Body of pancreas (tissue), 4 donors: ENCODE measurements at regions not wholly inside any gene's neighbourhood (a gene's known extent, or its start where the extent isn't known, plus 50 kb on each side); places are given as distances from the start of the nearest gene placed in this dataset.

Experiments used
- ATAC-seq: fragments of 150-250 bp; one replicate; pipeline ENCODE4 v1.9.1; 2016
- DNase-seq, 4 donors: peaks; one replicate each; pipeline ENCODE4 v3.0.0-alpha.2; 2019
- H3K27ac ChIP-seq, 4 donors: fragments of 200-600 bp; sonication (generic); 1 replicate in 3 of 4; 2 replicates in 1 of 4; pipeline versions ENCODE4 v1.5.1 to v1.6.1; 2016 to 2019; ENCODE audit warnings: mild to moderate bottlenecking in 1 of 4, mixed read lengths in 1 of 4, moderate library complexity in 1 of 4
- H3K27me3 ChIP-seq, 2 donors: fragments of 200-600 bp; sonication (generic); one replicate each; pipeline ENCODE4 v1.6.0; 2016; ENCODE audit warnings: mild to moderate bottlenecking in 1 of 2
- H3K36me3 ChIP-seq, 2 donors: fragments of 200-600 bp; sonication (generic); replicated peaks in 1 of 2; 2 replicates each; pipeline ENCODE4 v1.5.1; 2016; ENCODE audit warnings: low read depth in 2 of 2; ENCODE audit not compliant: insufficient read depth in 1 of 2
- H3K4me1 ChIP-seq: fragments of 200-600 bp; sonication (generic); one replicate; pipeline ENCODE4 v1.6.0; 2016
- H3K4me3 ChIP-seq, 2 donors: fragments of 200-600 bp; sonication (generic); 1 replicate in 1 of 2; 2 replicates in 1 of 2; pipeline ENCODE4 v1.5.1; 2016 to 2019
- H3K9me3 ChIP-seq, 3 donors: fragments of 200-600 bp; sonication (generic); 1 replicate in 2 of 3; 2 replicates in 1 of 3; pipeline ENCODE4 v1.5.1; 2016
- POLR2A ChIP-seq, 3 donors: fragments of 450-650 bp; IDR thresholded peaks; one replicate each; pipeline ENCODE4 v1.6.1; 2016; ENCODE audit warnings: antibody characterized with exemption in 3 of 3, mild to moderate bottlenecking in 2 of 3
- WGBS, 2 donors: methylation state at CpG; one replicate each; pipeline ENCODE4 v1.1.5; 2017; 5-methylcytosine and 5-hydroxymethylcytosine counted together
- intact Hi-C: fragments of 100-400 bp; cut with DNase I; formaldehyde crosslinking; loops from one replicate; pipeline ENCODE4 v1.15.1; 2023
- TF ChIP-seq, protein P1 (sequence below), 7 experiments: fragments of 450-650 bp in 4 of 7; fragments of 200-600 bp in 3 of 7; sonication (generic) in 3 of 7; IDR thresholded peaks; one replicate each; pipeline ENCODE4 v1.5.1; 2016 to 2019; ENCODE audit warnings: antibody characterized with exemption in 7 of 7

DNA sequence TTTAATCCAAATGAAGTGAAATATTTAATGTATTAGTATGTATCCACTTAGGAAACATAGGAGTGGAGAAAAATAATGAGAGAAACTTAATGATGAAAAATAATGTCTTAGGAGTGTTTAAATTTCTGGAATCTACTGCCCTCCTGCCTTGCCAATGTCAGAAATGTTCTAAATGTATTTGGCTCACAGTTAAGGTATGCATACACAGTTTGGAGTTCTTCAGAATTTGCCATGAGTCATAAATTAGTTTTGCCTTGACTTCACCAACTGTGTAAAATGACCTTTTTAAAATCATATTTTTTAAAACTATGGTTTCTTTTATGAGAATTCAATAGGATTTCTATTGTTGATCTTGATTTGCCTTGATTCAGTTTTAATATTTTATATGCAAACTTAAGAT is 191.7 kb upstream of the HSF2 start:
- H3K27ac ChIP-seq = no peak overlapping the region
- no peak for TF ChIP-seq POLR2A (IDR thresholded peaks at IDR 0.05)
- TF ChIP-seq, protein P1, sequence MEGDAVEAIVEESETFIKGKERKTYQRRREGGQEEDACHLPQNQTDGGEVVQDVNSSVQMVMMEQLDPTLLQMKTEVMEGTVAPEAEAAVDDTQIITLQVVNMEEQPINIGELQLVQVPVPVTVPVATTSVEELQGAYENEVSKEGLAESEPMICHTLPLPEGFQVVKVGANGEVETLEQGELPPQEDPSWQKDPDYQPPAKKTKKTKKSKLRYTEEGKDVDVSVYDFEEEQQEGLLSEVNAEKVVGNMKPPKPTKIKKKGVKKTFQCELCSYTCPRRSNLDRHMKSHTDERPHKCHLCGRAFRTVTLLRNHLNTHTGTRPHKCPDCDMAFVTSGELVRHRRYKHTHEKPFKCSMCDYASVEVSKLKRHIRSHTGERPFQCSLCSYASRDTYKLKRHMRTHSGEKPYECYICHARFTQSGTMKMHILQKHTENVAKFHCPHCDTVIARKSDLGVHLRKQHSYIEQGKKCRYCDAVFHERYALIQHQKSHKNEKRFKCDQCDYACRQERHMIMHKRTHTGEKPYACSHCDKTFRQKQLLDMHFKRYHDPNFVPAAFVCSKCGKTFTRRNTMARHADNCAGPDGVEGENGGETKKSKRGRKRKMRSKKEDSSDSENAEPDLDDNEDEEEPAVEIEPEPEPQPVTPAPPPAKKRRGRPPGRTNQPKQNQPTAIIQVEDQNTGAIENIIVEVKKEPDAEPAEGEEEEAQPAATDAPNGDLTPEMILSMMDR (IDR thresholded peaks at IDR 0.05) = no peak
- ATAC-seq (no peak), DNase-seq (no peak)
- no peaks in the 10 kb centered on the region for H3K36me3 ChIP-seq
- no peaks in the 10 kb centered on the region for H3K4me1 ChIP-seq
- no peak overlapping the region for H3K4me3 ChIP-seq
- no peaks in the 10 kb centered on the region for H3K9me3 ChIP-seq
- no peaks in the 10 kb centered on the region for H3K27me3 ChIP-seq
- intact Hi-C loops = no loop called here

DNA sequence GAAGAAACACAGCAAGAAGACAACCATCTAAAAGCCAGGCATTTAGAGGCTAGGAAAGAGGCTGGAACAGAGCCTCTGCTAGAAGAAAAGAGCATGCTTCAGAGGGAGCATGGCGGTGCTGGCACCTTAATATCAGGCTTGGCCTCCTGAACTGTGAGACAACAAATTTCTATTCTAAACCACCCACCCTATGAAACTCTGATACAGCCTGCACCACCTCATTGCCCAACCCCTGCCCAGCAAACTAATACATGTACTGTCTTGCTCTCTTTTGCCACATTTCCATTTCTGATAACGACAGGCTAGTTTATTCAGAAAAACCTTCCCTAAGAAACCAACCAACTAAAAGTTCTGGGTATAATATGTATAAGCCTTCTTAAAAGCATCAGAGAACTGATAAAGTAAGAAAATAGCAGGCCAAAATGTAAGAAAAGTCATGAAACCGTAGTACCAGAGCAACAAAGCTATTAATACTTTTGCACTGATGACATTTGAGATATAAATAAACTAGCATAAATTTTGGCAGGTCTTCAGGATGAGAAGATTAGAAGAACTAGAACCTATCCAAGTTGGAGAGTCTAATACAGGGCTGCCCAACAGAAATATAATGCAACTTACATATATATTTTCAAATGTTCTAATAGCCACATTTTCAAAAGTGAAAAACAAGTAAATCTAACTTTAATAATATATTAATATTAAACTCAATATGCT is 184.7 kb upstream of the HSF2 start:
- WGBS, 2 donors = 78 to 81% methylated on average over 3 of the region's 3 CpGs
- H3K36me3 ChIP-seq = no peaks in the 10 kb centered on the region
- H3K27me3 ChIP-seq = no peaks in the 10 kb centered on the region
- H3K9me3 ChIP-seq = no peaks in the 10 kb centered on the region
- no peak overlapping the region for H3K27ac ChIP-seq
- no peak for TF ChIP-seq POLR2A (IDR thresholded peaks at IDR 0.05)
- TF ChIP-seq, protein P1 (IDR thresholded peaks at IDR 0.05) = no peak
- H3K4me1 ChIP-seq = no peaks in the 10 kb centered on the region
- no peak overlapping the region for H3K4me3 ChIP-seq
- DNase-seq (no peak), ATAC-seq (no peak)
- intact Hi-C loops = no loop called here

DNA sequence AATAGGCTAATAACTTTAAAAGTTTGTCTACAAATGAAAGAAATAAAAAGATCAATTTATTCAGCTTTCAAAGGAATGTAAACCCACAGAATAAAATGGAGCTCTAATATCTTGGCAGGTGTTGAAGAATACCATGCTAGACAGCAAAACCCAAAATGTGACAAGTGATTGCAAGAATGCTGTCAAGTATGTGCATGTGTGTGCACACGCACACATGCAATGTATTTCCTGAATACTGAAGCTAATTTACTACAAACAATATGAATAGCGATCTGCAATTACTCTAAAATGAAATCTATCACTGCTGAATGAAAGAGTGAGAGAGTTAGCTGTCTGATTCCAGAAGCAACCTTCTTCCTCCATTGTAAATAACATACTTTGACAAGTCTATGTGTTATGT is 179.2 kb upstream of the HSF2 start:
- Histone ChIP-seq H3K27ac (no peak overlapping the region), H3K27me3 (no peaks in the 10 kb centered on the region)
- WGBS, 2 donors = 81 to 82% methylated on average over 2 of the region's 2 CpGs

DNA sequence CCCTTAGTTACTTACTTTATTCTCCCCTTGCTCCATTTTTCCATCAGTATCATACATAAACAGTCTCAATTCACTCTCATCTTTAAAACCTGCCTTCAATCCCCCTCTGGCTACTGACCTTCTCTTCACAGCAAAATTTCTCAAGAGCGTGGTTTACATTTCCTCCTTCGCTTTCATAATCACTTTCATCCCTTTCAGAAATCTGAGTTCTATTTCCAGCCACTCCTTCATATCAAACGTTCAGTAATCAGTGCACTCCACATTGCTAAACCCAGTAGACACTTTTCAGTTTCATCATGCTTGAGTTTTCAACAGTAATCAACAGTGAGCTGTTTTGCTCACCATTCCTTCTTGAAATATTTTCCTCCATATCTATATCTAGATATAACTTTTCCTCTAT is 176.7 kb upstream of the HSF2 start:
- Histone ChIP-seq H3K27ac (no peak overlapping the region), H3K4me3 (no peak overlapping the region), H3K9me3 (no peaks in the 10 kb centered on the region), H3K4me1 (no peaks in the 10 kb centered on the region), H3K27me3 (no peaks in the 10 kb centered on the region), H3K36me3 (no peaks in the 10 kb centered on the region)
- ATAC-seq = no peak
- intact Hi-C loops = no loop called here
- DNase-seq = no peak
- TF ChIP-seq, protein P1 (IDR thresholded peaks at IDR 0.05) = no peak
- TF ChIP-seq POLR2A (IDR thresholded peaks at IDR 0.05) = no peak
- WGBS, 2 donors = 55 to 65% methylated on average over 3 of the region's 3 CpGs

More for the DNA sequence above, 179.2 kb upstream of the HSF2 start:
- DNase-seq (no peak), ATAC-seq (no peak)
- no peak overlapping the region for H3K4me3 ChIP-seq
- no peaks in the 10 kb centered on the region for H3K4me1 ChIP-seq
- no peaks in the 10 kb centered on the region for H3K36me3 ChIP-seq
- TF ChIP-seq POLR2A (IDR thresholded peaks at IDR 0.05) = no peak
- TF ChIP-seq, protein P1 (IDR thresholded peaks at IDR 0.05) = no peak
- H3K9me3 ChIP-seq = no peaks in the 10 kb centered on the region
- intact Hi-C loops = no loop called here

DNA sequence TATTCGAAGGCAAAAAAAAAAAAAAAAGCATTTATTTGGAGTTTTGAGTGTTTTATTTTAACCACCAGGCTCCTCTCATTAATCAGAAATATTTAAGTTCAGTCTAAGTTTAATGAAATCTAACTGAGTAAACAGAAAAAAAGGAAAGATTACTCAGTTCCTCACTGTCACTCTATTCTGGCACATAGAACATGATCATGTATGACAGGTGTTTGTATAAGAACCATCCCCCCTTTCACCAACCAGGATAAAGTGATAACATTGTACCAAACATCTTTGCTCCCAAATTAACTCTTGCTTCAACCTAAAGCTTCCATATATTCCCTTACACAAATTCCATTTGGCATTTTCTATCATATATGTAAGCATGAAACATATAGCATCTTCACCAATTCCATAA is 176.2 kb upstream of the HSF2 start:
- DNase-seq (no peak), ATAC-seq (no peak)
- H3K27me3 ChIP-seq = no peaks in the 10 kb centered on the region
- WGBS, 2 donors = 21 to 54% methylated on average over 1 of the region's 1 CpG
- no peak overlapping the region for H3K4me3 ChIP-seq
- intact Hi-C loops = no loop called here
- H3K9me3 ChIP-seq = no peaks in the 10 kb centered on the region
- no peak overlapping the region for H3K27ac ChIP-seq
- H3K36me3 ChIP-seq = no peaks in the 10 kb centered on the region
- no peak for TF ChIP-seq POLR2A (IDR thresholded peaks at IDR 0.05)
- TF ChIP-seq, protein P1 (IDR thresholded peaks at IDR 0.05) = no peak
- no peaks in the 10 kb centered on the region for H3K4me1 ChIP-seq
